ENCODE measurements at regions not wholly inside any gene's neighbourhood (a gene's known extent, or its start where the extent isn't known, plus 50 kb on each side); places are given as distances from the start of the nearest gene placed in this dataset.

DNA sequence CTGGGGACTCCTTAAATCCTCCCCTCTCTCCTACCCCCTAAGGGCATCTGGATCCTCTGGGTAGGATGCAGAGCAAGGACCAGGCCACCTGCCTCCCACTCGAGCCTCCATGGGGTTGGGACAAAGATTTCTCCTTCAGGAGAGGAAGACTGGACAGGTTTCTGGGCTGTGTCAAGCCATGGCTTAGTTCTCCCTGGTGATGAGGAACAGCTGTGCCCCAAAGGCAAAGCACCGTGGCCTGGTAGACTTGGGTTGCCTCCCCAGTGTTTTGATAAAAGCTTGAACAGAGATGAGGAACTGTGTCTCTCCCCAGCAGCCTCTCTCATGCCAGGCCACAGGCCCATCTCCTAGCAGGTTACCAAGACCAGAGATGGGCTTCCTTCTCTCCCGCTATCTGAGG is 238.3 kb downstream of the WDR11 start:
- TF ChIP-seq, protein P1, sequence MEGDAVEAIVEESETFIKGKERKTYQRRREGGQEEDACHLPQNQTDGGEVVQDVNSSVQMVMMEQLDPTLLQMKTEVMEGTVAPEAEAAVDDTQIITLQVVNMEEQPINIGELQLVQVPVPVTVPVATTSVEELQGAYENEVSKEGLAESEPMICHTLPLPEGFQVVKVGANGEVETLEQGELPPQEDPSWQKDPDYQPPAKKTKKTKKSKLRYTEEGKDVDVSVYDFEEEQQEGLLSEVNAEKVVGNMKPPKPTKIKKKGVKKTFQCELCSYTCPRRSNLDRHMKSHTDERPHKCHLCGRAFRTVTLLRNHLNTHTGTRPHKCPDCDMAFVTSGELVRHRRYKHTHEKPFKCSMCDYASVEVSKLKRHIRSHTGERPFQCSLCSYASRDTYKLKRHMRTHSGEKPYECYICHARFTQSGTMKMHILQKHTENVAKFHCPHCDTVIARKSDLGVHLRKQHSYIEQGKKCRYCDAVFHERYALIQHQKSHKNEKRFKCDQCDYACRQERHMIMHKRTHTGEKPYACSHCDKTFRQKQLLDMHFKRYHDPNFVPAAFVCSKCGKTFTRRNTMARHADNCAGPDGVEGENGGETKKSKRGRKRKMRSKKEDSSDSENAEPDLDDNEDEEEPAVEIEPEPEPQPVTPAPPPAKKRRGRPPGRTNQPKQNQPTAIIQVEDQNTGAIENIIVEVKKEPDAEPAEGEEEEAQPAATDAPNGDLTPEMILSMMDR (IDR thresholded peaks at IDR 0.05): no peak
- TF ChIP-seq POLR2A (IDR thresholded peaks at IDR 0.05): no peak
